ENCODE measurements at regions not wholly inside any gene's neighbourhood (a gene's known extent, or its start where the extent isn't known, plus 50 kb on each side); places are given as distances from the start of the nearest gene placed in this dataset.
"Not testable (repeated sequence)": the region's sequence is repeated elsewhere in the genome, so short reads cannot be mapped to it uniquely, and the experiment has no call there.

- ATAC-seq (ENCODE audit: low read depth) (no peak), DNase-seq (no peak)
- Mint-ChIP-seq H3K27me3 (no peaks in the 10 kb centered on the region), H3K4me1 (peaks cover 12% of the 10 kb centered on the region), H3K9me3 (no peaks in the 10 kb centered on the region), H3K4me3 (no peak overlapping the region), H3K36me3 (ENCODE audit: low read depth) (no peaks in the 10 kb centered on the region), H3K27ac (no peak overlapping the region)
- POLR2A ChIA-PET: no interaction called here
- TF ChIP-seq CTCF (IDR thresholded peaks at IDR 0.05): no peak
- CTCF ChIA-PET: no interaction called here
- intact Hi-C loops (cut with micrococcal nuclease): no loop called here
Measured at GRCh38 chr10:64115471-64115870, 594.3 kb downstream of the REEP3 start.

- H3K4me3 Mint-ChIP-seq: no peak overlapping the region
- intact Hi-C loops (cut with micrococcal nuclease): no loop called here
Measured at GRCh38 chr10:64115908-64116643, 594.9 kb downstream of the REEP3 start.

GRCh38 chr10:64116707-64117106 is 595.5 kb downstream of the REEP3 start:
- Mint-ChIP-seq H3K4me1 (peaks cover 12% of the 10 kb centered on the region), H3K27ac (no peak overlapping the region), H3K9me3 (no peaks in the 10 kb centered on the region), H3K27me3 (no peaks in the 10 kb centered on the region), H3K36me3 (ENCODE audit: low read depth) (no peaks in the 10 kb centered on the region), H3K4me3 (no peak overlapping the region)
- ATAC-seq (ENCODE audit: low read depth) (no peak), DNase-seq (no peak)
- TF ChIP-seq CTCF (IDR thresholded peaks at IDR 0.05): no peak
- POLR2A ChIA-PET: no interaction called here
- intact Hi-C loops (cut with micrococcal nuclease): no loop called here
- CTCF ChIA-PET: no interaction called here

More at GRCh38 chr10:64115908-64116643, 594.9 kb downstream of the REEP3 start:
- no peak for DNase-seq
- Mint-ChIP-seq H3K36me3 (ENCODE audit: low read depth) (no peaks in the 10 kb centered on the region), H3K27me3 (no peaks in the 10 kb centered on the region), H3K27ac (no peak overlapping the region), H3K9me3 (no peaks in the 10 kb centered on the region), H3K4me1 (peaks cover 12% of the 10 kb centered on the region)
- POLR2A ChIA-PET: no interaction called here
- TF ChIP-seq CTCF (IDR thresholded peaks at IDR 0.05): no peak
- no peak for ATAC-seq (ENCODE audit: low read depth)
- CTCF ChIA-PET: no interaction called here

- intact Hi-C loops (cut with micrococcal nuclease): no loop called here
- no peak for ATAC-seq (ENCODE audit: low read depth)
- H3K27me3 Mint-ChIP-seq: no peaks in the 10 kb centered on the region
- no peaks in the 10 kb centered on the region for H3K4me1 Mint-ChIP-seq
- H3K4me3 Mint-ChIP-seq: no peak overlapping the region
- no peaks in the 10 kb centered on the region for H3K36me3 Mint-ChIP-seq (ENCODE audit: low read depth)
- H3K9me3 Mint-ChIP-seq: no peaks in the 10 kb centered on the region
- ChIA-PET CTCF (no interaction called here), POLR2A (no interaction called here)
- no peak overlapping the region for H3K27ac Mint-ChIP-seq
- no peak for TF ChIP-seq CTCF (IDR thresholded peaks at IDR 0.05)
- no peak for DNase-seq
Measured at GRCh38 chr10:64118736-64119135, 597.5 kb downstream of the REEP3 start.

GRCh38 chr10:64120301-64120980 is 599.2 kb downstream of the REEP3 start:
- H3K4me1 Mint-ChIP-seq; H3K27me3 Mint-ChIP-seq; H3K9me3 Mint-ChIP-seq; intact Hi-C loops (cut with micrococcal nuclease); ATAC-seq (ENCODE audit: low read depth); H3K36me3 Mint-ChIP-seq (ENCODE audit: low read depth); H3K4me3 Mint-ChIP-seq; H3K27ac Mint-ChIP-seq; DNase-seq; POLR2A ChIA-PET; CTCF ChIA-PET: not testable (repeated sequence)
